ENCODE measurements at regions not wholly inside any gene's neighbourhood (a gene's known extent, or its start where the extent isn't known, plus 50 kb on each side); places are given as distances from the start of the nearest gene placed in this dataset.

DNA sequence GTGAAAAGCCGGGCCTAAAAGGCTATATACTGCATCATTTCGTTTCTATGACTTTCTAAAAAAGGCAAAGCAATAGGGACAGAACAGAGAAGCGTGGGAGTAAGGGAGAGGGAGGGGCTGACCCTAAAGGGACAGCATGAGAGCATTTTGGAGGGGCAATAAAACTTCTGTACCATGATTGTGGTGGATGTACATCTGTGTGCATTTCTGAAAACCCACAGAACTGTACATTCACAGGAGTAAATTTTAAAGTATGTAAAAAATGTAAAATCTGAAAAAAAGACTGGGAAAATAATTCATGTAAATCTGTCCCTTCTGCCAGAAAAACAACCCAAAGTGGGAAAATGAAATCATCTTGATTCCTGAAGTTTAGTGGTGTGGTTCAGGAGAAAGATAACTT lies 235.4 kb downstream of the CENPF start:
- TF ChIP-seq GATA2 (IDR thresholded peaks at IDR 0.05; ENCODE audit: low read depth, low read length): no peak
- no peak for TF ChIP-seq GATA3 (IDR thresholded peaks at IDR 0.05; ENCODE audit: low read depth, low read length)
